ENCODE measurements at regions not wholly inside any gene's neighbourhood (a gene's known extent, or its start where the extent isn't known, plus 50 kb on each side); places are given as distances from the start of the nearest gene placed in this dataset.

GRCh38 chr2:16321872-16322271 is 343.8 kb downstream of the CYRIA start:
- Histone ChIP-seq H3K4me1 (ENCODE audit: control insufficient read depth in 2 of 2, insufficient read depth in 2 of 2, low read length in 2 of 2) (no peaks in the 10 kb centered on the region), H3K27ac (ENCODE audit: low read depth, low read length) (no peak overlapping the region)

GRCh38 chr2:16321256-16321655 is 344.4 kb downstream of the CYRIA start:
- Mint-ChIP-seq H3K4me1 (peaks cover 0 to 2% (median 0%) of the 10 kb centered on the region in 7 donors), H3K27me3 (peaks cover 0 to 5% (median 0%) of the 10 kb centered on the region in 5 donors), H3K27ac (no peak overlapping the region), H3K9me3 (peaks cover 0 to 2% (median 0%) of the 10 kb centered on the region in 11 donors), H3K4me3 (no peak overlapping the region), H3K36me3 (no peaks in the 10 kb centered on the region)
- no peaks in the 10 kb centered on the region for H3K4me1 ChIP-seq (ENCODE audit: control insufficient read depth in 2 of 2, insufficient read depth in 2 of 2, low read length in 2 of 2)
- ATAC-seq (no peak), DNase-seq (no peak)
- POLR2A ChIA-PET: no interaction called here
- CTCF ChIA-PET: no interaction called here
- intact Hi-C loops (cut with micrococcal nuclease): no loop called here
- H3K27me3 ChIP-seq (ENCODE audit: control insufficient read depth in 2 of 2, insufficient read depth in 2 of 2, low read length in 2 of 2): no peaks in the 10 kb centered on the region
- H3K27ac ChIP-seq (ENCODE audit: low read depth, low read length): no peak overlapping the region
- no peaks in the 10 kb centered on the region for H3K36me3 ChIP-seq (ENCODE audit: control insufficient read depth in 2 of 3, insufficient read depth in 3 of 3, low read length in 3 of 3)
- H3K4me3 ChIP-seq (ENCODE audit: low read length): no peak overlapping the region
- H3K9me3 ChIP-seq (ENCODE audit: control insufficient read depth in 2 of 3, low read length in 3 of 3): no peaks in the 10 kb centered on the region

More at GRCh38 chr2:16321872-16322271, 343.8 kb downstream of the CYRIA start:
- no peaks in the 10 kb centered on the region for H3K9me3 ChIP-seq (ENCODE audit: control insufficient read depth in 2 of 3, low read length in 3 of 3)
- Mint-ChIP-seq H3K27me3 (peaks cover 0 to 5% (median 0%) of the 10 kb centered on the region in 5 donors), H3K9me3 (peaks cover 0 to 2% (median 0%) of the 10 kb centered on the region in 11 donors), H3K4me3 (no peak overlapping the region), H3K36me3 (no peaks in the 10 kb centered on the region), H3K4me1 (peaks cover 0 to 2% (median 0%) of the 10 kb centered on the region in 7 donors), H3K27ac (no peak overlapping the region)
- H3K4me3 ChIP-seq (ENCODE audit: low read length): no peak overlapping the region
- intact Hi-C loops (cut with micrococcal nuclease): loop anchor here in 1 of 2 donors (1.0 kb wide), 1 partner anchor 34 kb away; no protein-coding TSS in a partner anchor
- ChIA-PET CTCF (no interaction called here), POLR2A (no interaction called here)
- H3K27me3 ChIP-seq (ENCODE audit: control insufficient read depth in 2 of 2, insufficient read depth in 2 of 2, low read length in 2 of 2): no peaks in the 10 kb centered on the region
- H3K36me3 ChIP-seq (ENCODE audit: control insufficient read depth in 2 of 3, insufficient read depth in 3 of 3, low read length in 3 of 3): no peaks in the 10 kb centered on the region
- ATAC-seq: no peak
- no peak for DNase-seq

GRCh38 chr2:16320716-16321115 is 344.9 kb downstream of the CYRIA start:
- H3K4me3 Mint-ChIP-seq: no peak overlapping the region
- Histone ChIP-seq H3K4me1 (ENCODE audit: control insufficient read depth in 2 of 2, insufficient read depth in 2 of 2, low read length in 2 of 2) (no peaks in the 10 kb centered on the region), H3K27me3 (ENCODE audit: control insufficient read depth in 2 of 2, insufficient read depth in 2 of 2, low read length in 2 of 2) (no peaks in the 10 kb centered on the region), H3K27ac (ENCODE audit: low read depth, low read length) (no peak overlapping the region), H3K4me3 (ENCODE audit: low read length) (no peak overlapping the region), H3K9me3 (ENCODE audit: control insufficient read depth in 2 of 3, low read length in 3 of 3) (no peaks in the 10 kb centered on the region), H3K36me3 (ENCODE audit: control insufficient read depth in 2 of 3, insufficient read depth in 3 of 3, low read length in 3 of 3) (no peaks in the 10 kb centered on the region)
- H3K4me1 Mint-ChIP-seq: peaks cover 0 to 2% (median 0%) of the 10 kb centered on the region in 7 donors
- CTCF ChIA-PET: no interaction called here
- no peak overlapping the region for H3K27ac Mint-ChIP-seq
- intact Hi-C loops (cut with micrococcal nuclease): no loop called here
- H3K27me3 Mint-ChIP-seq: peaks cover 0 to 5% (median 0%) of the 10 kb centered on the region in 5 donors
- DNase-seq (no peak), ATAC-seq (no peak)
- H3K9me3 Mint-ChIP-seq: peaks cover 0 to 2% (median 0%) of the 10 kb centered on the region in 11 donors
- H3K36me3 Mint-ChIP-seq: no peaks in the 10 kb centered on the region
- POLR2A ChIA-PET: no interaction called here

GRCh38 chr2:16319551-16320121 is 346.0 kb downstream of the CYRIA start:
- POLR2A ChIA-PET: no interaction called here
- no peaks in the 10 kb centered on the region for H3K36me3 Mint-ChIP-seq
- H3K9me3 Mint-ChIP-seq: peaks cover 0 to 4% (median 0%) of the 10 kb centered on the region in 11 donors
- peaks cover 0 to 5% (median 0%) of the 10 kb centered on the region in 7 donors for H3K4me1 Mint-ChIP-seq
- DNase-seq (no peak), ATAC-seq (no peak)
- Histone ChIP-seq H3K27me3 (ENCODE audit: control insufficient read depth in 2 of 2, insufficient read depth in 2 of 2, low read length in 2 of 2) (no peaks in the 10 kb centered on the region), H3K4me1 (ENCODE audit: control insufficient read depth in 2 of 2, insufficient read depth in 2 of 2, low read length in 2 of 2) (no peaks in the 10 kb centered on the region), H3K36me3 (ENCODE audit: control insufficient read depth in 2 of 3, insufficient read depth in 3 of 3, low read length in 3 of 3) (no peaks in the 10 kb centered on the region), H3K9me3 (ENCODE audit: control insufficient read depth in 2 of 3, low read length in 3 of 3) (no peaks in the 10 kb centered on the region), H3K27ac (ENCODE audit: low read depth, low read length) (no peak overlapping the region), H3K4me3 (ENCODE audit: low read length) (no peak overlapping the region)
- H3K27me3 Mint-ChIP-seq: no peaks in the 10 kb centered on the region
- intact Hi-C loops (cut with micrococcal nuclease): no loop called here
- no peak overlapping the region for H3K4me3 Mint-ChIP-seq
- H3K27ac Mint-ChIP-seq: no peak overlapping the region
- CTCF ChIA-PET: no interaction called here

- Histone ChIP-seq H3K27ac (ENCODE audit: low read depth, low read length) (no peak overlapping the region), H3K4me1 (ENCODE audit: control insufficient read depth in 2 of 2, insufficient read depth in 2 of 2, low read length in 2 of 2) (no peaks in the 10 kb centered on the region), H3K9me3 (ENCODE audit: control insufficient read depth in 2 of 3, low read length in 3 of 3) (no peaks in the 10 kb centered on the region), H3K4me3 (ENCODE audit: low read length) (no peak overlapping the region), H3K36me3 (ENCODE audit: control insufficient read depth in 2 of 3, insufficient read depth in 3 of 3, low read length in 3 of 3) (no peaks in the 10 kb centered on the region), H3K27me3 (ENCODE audit: control insufficient read depth in 2 of 2, insufficient read depth in 2 of 2, low read length in 2 of 2) (no peaks in the 10 kb centered on the region)
- peaks cover 0 to 5% (median 0%) of the 10 kb centered on the region in 7 donors for H3K4me1 Mint-ChIP-seq
- H3K36me3 Mint-ChIP-seq: no peaks in the 10 kb centered on the region
- ATAC-seq: peak; percentile 39
- no peak overlapping the region for H3K4me3 Mint-ChIP-seq
- peaks cover 0 to 4% (median 0%) of the 10 kb centered on the region in 11 donors for H3K9me3 Mint-ChIP-seq
- POLR2A ChIA-PET: no interaction called here
- CTCF ChIA-PET: no interaction called here
- DNase-seq: no peak
- no peak overlapping the region for H3K27ac Mint-ChIP-seq
- intact Hi-C loops (cut with micrococcal nuclease): no loop called here
- peaks cover 0 to 5% (median 0%) of the 10 kb centered on the region in 5 donors for H3K27me3 Mint-ChIP-seq
Measured at GRCh38 chr2:16318474-16319195, 347.0 kb downstream of the CYRIA start.

- H3K27me3 Mint-ChIP-seq: peaks cover 0 to 5% (median 4%) of the 10 kb centered on the region in 5 donors
- peaks cover 0 to 5% (median 0%) of the 10 kb centered on the region in 7 donors for H3K4me1 Mint-ChIP-seq
- H3K4me3 Mint-ChIP-seq: no peak overlapping the region
- Histone ChIP-seq H3K9me3 (ENCODE audit: control insufficient read depth in 2 of 3, low read length in 3 of 3) (no peaks in the 10 kb centered on the region), H3K36me3 (ENCODE audit: control insufficient read depth in 2 of 3, insufficient read depth in 3 of 3, low read length in 3 of 3) (no peaks in the 10 kb centered on the region), H3K27ac (ENCODE audit: low read depth, low read length) (no peak overlapping the region), H3K4me3 (ENCODE audit: low read length) (no peak overlapping the region), H3K27me3 (ENCODE audit: control insufficient read depth in 2 of 2, insufficient read depth in 2 of 2, low read length in 2 of 2) (no peaks in the 10 kb centered on the region), H3K4me1 (ENCODE audit: control insufficient read depth in 2 of 2, insufficient read depth in 2 of 2, low read length in 2 of 2) (no peaks in the 10 kb centered on the region)
- ChIA-PET POLR2A (no interaction called here), CTCF (no interaction called here)
- intact Hi-C loops (cut with micrococcal nuclease): no loop called here
- H3K36me3 Mint-ChIP-seq: no peaks in the 10 kb centered on the region
- no peak for ATAC-seq
- no peak overlapping the region for H3K27ac Mint-ChIP-seq
- peaks cover 0 to 4% (median 0%) of the 10 kb centered on the region in 11 donors for H3K9me3 Mint-ChIP-seq
- no peak for DNase-seq
Measured at GRCh38 chr2:16318051-16318450, 347.6 kb downstream of the CYRIA start.

All from naive thymus-derived CD4-positive, alpha-beta T cell (primary cell).